Effector CD4-positive, alpha-beta T cell (primary cell): ENCODE measurements at regions not wholly inside any gene's neighbourhood (a gene's known extent, or its start where the extent isn't known, plus 50 kb on each side); places are given as distances from the start of the nearest gene placed in this dataset.
"Not testable (repeated sequence)": the region's sequence is repeated elsewhere in the genome, so short reads cannot be mapped to it uniquely, and the experiment has no call there.

ENCODE experiments used
- DNase-seq: peaks from one replicate; pipeline ENCODE4 v3.0.0-alpha.2; 2020

- DNase-seq = no peak
Observed at GRCh38 chr6:139885909-139886308, 511.5 kb upstream of the CITED2 start.

DNA sequence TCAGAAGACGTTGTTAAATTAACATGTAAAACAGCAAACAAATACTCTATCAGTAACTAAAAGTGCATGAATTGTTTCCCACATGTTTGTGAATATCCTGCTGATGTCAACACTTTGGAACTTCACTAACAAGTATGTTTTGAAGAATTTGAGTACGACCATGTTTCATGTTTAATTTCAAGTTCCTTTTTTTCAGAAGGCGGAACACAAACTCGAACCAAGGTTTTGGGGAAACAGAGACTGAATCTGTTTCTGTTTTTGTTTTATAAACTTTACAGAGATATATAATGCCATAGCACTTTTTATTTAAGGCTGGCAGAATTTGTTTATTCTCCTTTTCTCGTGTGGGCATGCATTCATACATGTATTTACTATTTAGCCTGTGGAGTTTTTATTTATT, 509.3 kb upstream of the CITED2 start:
- DNase-seq = no peak

DNA sequence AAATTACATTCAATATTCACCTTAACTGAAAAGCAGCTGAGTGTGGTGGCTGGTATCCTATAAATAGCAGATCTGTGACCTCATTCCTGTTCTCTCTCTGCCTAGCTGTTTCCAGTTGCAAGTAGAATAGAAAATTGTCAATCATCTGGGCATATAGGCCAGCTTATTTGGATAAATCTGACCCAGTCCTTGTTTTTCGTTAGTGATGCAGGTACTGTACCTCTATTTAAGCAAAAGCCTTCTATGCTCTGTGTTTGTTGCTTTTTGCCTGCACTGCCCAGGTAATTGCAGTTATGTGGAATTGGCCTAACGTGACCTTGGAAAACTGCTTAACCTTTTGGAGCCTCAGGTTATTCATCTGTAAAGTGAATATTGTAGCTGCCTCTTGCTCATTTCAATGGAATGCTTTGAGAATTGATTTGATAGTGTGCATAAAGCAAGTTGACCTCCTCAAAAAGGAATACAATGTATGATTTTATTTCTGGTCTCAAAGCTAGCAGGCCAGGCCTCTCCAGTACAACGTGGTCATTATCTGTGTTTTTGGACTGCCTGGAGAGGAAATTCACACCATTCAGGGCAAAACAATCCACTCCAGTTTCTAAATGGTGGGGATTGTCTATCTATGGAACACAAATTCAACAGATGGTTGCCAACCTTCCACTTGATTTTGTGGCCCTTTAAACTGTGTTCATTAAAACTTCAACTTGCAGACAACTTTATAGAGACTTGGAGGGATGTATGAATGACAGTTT, 508.7 kb upstream of the CITED2 start:
- no peak for DNase-seq

- no peak for DNase-seq
Observed at GRCh38 chr6:139882234-139882633, 507.8 kb upstream of the CITED2 start.

DNA sequence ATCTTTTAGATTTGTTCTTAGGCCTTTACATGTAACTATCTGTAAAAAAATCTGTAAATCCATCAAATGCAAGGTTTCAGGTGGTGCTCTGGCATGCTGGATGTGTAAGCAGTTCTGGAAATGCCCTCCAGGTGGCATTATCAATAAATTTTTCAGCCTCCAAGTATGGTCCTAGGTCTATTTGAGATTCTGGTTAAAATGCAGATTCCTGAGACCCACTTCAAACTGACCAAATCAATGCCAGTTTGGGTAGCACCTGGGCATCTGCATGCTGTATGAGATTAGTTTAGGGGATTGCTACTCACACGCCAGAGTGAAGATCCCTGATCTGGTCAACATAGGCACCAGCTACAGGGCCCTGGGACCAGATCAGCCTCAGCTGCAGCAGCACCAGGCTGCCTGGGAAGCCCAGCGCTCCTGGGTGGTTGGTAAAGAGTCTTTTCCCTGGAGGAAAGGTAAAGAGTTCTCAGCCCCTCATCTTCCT, 507.3 kb upstream of the CITED2 start:
- no peak for DNase-seq

DNA sequence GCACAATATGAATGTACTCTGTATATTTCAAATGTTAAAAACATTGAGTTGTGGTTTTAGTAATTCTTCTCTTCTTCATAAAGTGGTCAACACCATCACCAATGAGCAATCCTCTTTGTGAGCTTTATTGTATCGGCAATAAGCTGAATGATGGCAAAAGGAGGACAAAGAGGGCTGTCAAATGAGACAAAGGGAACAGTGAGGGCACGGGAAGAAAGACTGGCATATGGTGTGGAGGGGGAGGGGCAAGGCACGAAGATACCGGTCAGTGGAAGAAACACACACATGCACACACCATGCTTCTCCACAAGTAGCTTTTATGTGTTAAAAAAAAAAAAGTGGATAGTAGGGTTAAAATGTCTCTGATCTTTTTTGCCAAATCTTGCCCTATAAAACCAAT, 506.8 kb upstream of the CITED2 start:
- no peak for DNase-seq

DNA sequence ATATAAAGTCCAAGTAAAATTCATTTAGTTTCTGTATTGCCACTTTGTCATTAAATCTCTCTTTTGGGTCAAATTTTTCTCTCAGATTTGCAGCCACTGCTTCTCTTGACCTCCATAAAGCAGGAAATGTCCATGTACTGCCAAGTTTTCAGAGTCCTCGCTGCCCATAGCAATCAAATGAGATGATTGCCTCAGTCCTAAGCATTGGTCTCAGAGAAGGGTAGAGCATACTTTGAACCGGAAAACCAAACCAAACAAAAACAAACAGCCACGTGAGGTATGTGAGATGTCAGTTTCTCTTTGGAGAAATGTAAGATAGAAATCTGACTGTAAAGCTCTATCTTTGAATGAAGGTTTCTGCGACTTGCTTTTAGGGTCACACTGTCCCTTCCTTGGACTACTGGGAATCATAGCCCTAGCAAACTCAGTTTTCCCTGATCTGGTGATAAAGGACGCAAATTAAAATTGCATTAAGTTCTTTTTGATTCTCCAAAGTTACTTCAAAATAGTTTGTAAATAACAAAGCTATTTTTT, 505.4 kb upstream of the CITED2 start:
- no peak for DNase-seq

- DNase-seq = not testable (repeated sequence)
Observed at GRCh38 chr6:139879241-139879640, 504.8 kb upstream of the CITED2 start.

- no peak for DNase-seq
Observed at GRCh38 chr6:139877828-139878405, 503.5 kb upstream of the CITED2 start.

DNA sequence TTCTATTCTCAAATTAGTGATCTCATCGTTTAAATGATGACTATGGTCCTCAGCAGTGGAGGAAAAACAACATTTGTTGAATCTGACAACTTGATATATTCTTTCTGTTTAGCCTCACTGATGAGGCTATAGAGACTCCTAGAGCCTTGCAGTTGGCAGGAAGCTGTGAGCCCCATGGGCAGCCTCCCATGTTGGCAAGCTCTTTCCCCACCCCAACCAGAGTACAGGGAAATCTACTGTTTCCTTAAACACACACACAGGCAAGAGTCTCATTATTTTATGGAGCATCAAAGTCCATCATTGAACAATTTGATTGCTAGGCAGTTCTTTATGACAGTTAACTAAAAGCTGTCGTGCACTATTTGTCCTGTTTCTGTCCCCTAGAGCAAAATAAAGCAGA, 498.2 kb upstream of the CITED2 start:
- DNase-seq = no peak

DNA sequence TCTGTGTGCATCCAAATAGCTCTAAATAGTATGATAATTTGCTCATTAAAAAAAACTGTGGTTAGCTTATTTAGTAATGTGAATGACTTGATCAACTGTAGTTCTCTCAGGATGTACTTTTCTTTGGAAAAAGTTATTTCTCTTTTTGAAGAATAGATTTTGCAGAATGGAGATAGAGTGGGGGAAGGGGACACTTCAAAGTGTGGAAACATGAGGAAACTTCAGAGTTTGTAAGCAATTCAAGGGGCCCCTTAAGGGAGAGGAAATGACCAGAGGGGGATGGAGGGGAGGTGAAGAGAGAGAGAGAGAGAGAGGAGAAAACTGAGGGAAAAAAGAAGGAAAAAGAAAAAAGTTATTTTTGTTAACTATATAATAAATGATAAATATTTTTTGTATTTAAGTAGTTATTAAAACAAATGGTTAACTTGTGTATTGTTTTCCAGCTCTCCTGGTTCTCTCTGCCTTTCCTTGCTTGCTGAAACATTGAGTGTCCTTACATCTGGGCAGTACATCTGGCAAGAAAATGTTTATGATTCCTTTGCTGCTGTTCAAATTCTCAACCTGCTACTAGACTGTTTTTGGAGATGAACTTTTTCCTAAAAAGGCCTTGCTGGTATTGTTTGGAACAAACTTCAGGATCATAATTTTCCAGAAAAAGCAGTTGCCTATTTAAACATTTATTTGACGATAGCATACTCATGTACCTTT, 497.5 kb upstream of the CITED2 start:
- DNase-seq = no peak

- no peak for DNase-seq
Observed at GRCh38 chr6:139871165-139871710, 496.8 kb upstream of the CITED2 start.

DNA sequence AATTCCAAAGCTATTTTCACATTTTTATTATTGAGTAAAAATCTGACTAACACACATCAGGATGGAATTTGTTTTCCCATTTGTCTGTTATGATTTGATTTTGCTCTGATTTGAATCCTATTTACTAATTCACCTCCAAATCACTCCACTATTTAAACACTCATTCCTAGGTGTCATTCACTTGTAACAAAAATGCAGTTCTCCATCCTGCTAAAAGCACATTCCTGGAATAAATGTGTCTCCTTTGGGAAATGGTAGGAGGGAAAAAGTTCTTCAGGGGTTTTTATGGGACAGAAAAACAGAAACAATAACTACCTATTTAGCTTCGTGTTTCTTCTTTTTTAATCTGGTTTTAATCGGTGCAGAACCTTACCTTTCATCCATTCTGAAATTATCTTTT, 494.1 kb upstream of the CITED2 start:
- no peak for DNase-seq

DNA sequence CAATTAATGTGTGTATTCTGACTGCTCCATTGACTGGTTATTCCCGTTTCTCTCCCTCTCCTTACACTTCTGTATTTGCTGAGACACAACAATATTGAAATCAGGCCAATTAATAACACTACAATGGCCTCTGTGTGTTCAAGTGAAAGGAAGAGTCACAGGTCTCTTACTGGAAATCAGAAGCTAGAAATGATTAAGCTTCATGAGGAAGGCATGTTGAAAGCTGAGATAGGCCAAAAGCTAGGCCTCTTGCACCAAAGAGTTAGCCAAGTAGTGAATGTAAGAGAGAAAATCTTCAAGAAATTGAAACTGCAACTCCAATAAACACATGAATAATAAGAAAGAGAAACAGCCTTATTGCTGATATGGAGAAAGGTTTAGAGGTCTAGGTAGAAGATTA, 489.5 kb upstream of the CITED2 start:
- DNase-seq = no peak

DNA sequence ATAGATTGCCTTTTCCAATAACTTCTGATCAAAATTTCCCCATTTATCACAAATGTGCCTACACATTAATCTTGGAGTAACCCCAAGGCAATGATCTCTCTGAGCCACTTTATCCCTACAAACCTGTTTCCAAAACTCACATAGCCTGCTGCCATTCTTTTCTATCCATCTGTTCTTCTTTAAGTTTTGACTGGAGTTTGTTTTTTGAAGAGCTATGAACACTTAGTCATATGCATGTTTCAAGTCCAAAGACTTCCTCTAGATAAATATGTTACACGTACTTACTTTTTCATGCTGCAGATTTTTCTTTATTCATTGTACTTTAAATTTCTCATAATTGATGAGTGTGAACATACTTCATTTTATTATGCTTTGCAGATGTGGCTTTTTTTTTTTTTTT, 488.9 kb upstream of the CITED2 start:
- no peak for DNase-seq

GRCh38 chr6:139862311-139862710, 487.9 kb upstream of the CITED2 start:
- no peak for DNase-seq

DNA sequence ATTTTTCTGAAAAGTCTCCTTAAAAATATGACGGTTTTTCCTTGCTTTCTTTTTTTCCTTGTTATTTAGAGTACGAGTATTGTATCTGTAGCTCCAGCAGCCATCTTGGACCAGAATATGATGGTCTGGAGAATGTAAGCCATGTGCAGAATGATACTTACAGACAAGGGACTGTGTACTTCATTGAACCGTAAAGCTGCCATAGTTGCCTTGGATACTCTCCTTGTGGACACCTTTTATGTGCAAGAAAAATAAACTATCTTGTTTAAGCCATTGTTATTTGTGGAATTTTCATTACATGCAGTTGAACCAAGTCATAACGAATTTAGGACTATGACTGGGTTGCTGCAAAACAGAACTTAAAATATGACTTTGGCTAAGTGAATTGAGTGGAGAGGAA, 485.8 kb upstream of the CITED2 start:
- no peak for DNase-seq

- no peak for DNase-seq
Observed at GRCh38 chr6:139858429-139858828, 484.0 kb upstream of the CITED2 start.

DNA sequence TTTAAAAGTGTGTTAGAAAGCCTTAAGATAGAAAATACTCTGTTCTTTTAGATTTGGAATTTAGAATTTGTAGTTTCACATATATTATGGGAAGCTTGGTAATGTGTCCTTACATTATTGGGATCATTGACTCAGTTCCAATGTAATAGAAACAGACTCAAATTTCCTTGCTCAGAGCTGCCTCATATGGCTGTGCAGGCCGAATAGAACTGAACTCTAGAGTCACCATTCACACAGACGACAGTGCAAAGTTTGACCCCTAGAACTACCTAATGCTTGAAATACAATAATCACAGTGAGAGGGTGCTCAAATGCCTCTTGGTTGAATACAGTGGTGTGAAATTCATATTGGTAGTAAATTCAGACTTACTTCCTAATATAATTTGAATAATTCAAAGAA, 482.7 kb upstream of the CITED2 start:
- no peak for DNase-seq

DNA sequence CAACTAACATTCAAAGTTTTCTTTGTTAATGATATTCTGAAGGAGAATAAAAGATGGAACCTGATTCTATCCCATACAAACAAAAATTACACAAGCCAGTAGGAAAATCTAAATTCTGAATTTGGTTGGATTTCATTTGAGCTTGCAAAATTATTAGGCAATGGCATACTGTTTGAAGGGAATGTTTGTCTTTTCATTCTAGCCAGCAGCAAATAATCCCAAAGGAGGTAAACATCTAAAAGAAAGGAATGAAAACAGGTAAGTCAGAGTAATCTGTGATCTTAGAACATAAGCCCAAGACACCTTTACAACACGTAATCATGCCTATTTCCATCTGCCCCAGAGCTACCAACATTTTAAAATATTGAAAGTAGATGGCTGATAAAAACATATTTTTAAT, 482.1 kb upstream of the CITED2 start:
- no peak for DNase-seq

GRCh38 chr6:139855671-139856311, 481.3 kb upstream of the CITED2 start:
- DNase-seq = no peak

- DNase-seq = no peak
Observed at GRCh38 chr6:139853302-139853992, 479.0 kb upstream of the CITED2 start.
